ENCODE measurements at regions not wholly inside any gene's neighbourhood (a gene's known extent, or its start where the extent isn't known, plus 50 kb on each side); places are given as distances from the start of the nearest gene placed in this dataset.

GRCh38 chr6:82551831-82552230, 188.2 kb downstream of the TPBG start:
- Histone ChIP-seq H3K4me2 (ENCODE audit: control insufficient read depth, insufficient read depth) (no peak overlapping the region), H3K27me3 (replicated peaks in 1 of 2; ENCODE audit: control insufficient read depth in 2 of 2, insufficient read depth in 2 of 2, low read length in 1 of 2) (no peaks in the 10 kb centered on the region), H3K36me3 (ENCODE audit: control insufficient read depth in 2 of 2, insufficient read depth in 2 of 2, low read length in 1 of 2) (no peaks in the 10 kb centered on the region), H3K4me1 (ENCODE audit: control insufficient read depth, insufficient read depth, low read length) (no peaks in the 10 kb centered on the region), H3K79me2 (ENCODE audit: control insufficient read depth, insufficient read depth, low read length) (no peaks in the 10 kb centered on the region), H3K4me3 (no peak overlapping the region), H3K9me3 (replicated peaks; ENCODE audit: control insufficient read depth, insufficient read depth, low read length) (no peaks in the 10 kb centered on the region), H4K20me1 (ENCODE audit: control insufficient read depth, insufficient read depth) (no peaks in the 10 kb centered on the region), H2AFZ (ENCODE audit: control insufficient read depth, low read depth, low read length) (no peak overlapping the region), H3K27ac (ENCODE audit: control insufficient read depth, insufficient read depth) (no peak overlapping the region), H3K9ac (ENCODE audit: control insufficient read depth, insufficient read depth, low read length) (no peak overlapping the region)
- intact Hi-C loops (cut with micrococcal nuclease; ENCODE audit: unreplicated experiment) (no loop called here), in situ Hi-C loops (cut with MboI) (no loop called here)
- TF ChIP-seq SIN3A (IDR thresholded peaks at IDR 0.05; ENCODE audit: low read depth, low read length) (no peak), GATAD2B (conservative IDR thresholded peaks at IDR 0.05; ENCODE audit: low read depth) (no peak)
- FAIRE-seq (no peak), ATAC-seq (no peak), DNase-seq (ENCODE audit: low read depth, low spot score) (no peak)
- ChIA-PET RAD21 (ENCODE audit: unreplicated experiment) (no interaction called here), CTCF (no interaction called here), SMC1A (ENCODE audit: uncharacterized antibody, unreplicated experiment) (no interaction called here), POLR2A (no interaction called here)
- BruUV-seq (replicated peaks): no TSS peak
- 56% methylated on average over 6 of the region's 7 CpGs for WGBS (ENCODE audit: insufficient coverage, insufficient replicate concordance, low lambda C conversion rate, missing lambda C conversion rate)

- H3K4me3 ChIP-seq: no peak overlapping the region
- no peaks in the 10 kb centered on the region for H3K27me3 ChIP-seq (replicated peaks in 1 of 2; ENCODE audit: control insufficient read depth in 2 of 2, insufficient read depth in 2 of 2, low read length in 1 of 2)
- no peaks in the 10 kb centered on the region for H3K36me3 ChIP-seq (ENCODE audit: control insufficient read depth in 2 of 2, insufficient read depth in 2 of 2, low read length in 1 of 2)
- ChIA-PET RAD21 (ENCODE audit: unreplicated experiment) (no interaction called here), POLR2A (interaction anchor here (0.6 kb wide), 1 partner anchor 183 kb away, joined by 3 read pairs; no protein-coding TSS in a partner anchor), SMC1A (ENCODE audit: uncharacterized antibody, unreplicated experiment) (no interaction called here), CTCF (no interaction called here)
- no peak for ATAC-seq
- H2AFZ ChIP-seq (ENCODE audit: control insufficient read depth, low read depth, low read length): no peak overlapping the region
- in situ Hi-C loops (cut with MboI): no loop called here
- intact Hi-C loops (cut with micrococcal nuclease; ENCODE audit: unreplicated experiment): no loop called here
- BruUV-seq (replicated peaks): no TSS peak
- H3K9me3 ChIP-seq (replicated peaks; ENCODE audit: control insufficient read depth, insufficient read depth, low read length): no peaks in the 10 kb centered on the region
- no peaks in the 10 kb centered on the region for H4K20me1 ChIP-seq (ENCODE audit: control insufficient read depth, insufficient read depth)
- H3K4me1 ChIP-seq (ENCODE audit: control insufficient read depth, insufficient read depth, low read length): no peaks in the 10 kb centered on the region
- no peak overlapping the region for H3K27ac ChIP-seq (ENCODE audit: control insufficient read depth, insufficient read depth)
- no peak for DNase-seq (ENCODE audit: low read depth, low spot score)
- no peak overlapping the region for H3K4me2 ChIP-seq (ENCODE audit: control insufficient read depth, insufficient read depth)
- 2% methylated on average over 2 of the region's 2 CpGs for WGBS (ENCODE audit: insufficient coverage, insufficient replicate concordance, low lambda C conversion rate, missing lambda C conversion rate)
- no peaks in the 10 kb centered on the region for H3K79me2 ChIP-seq (ENCODE audit: control insufficient read depth, insufficient read depth, low read length)
- H3K9ac ChIP-seq (ENCODE audit: control insufficient read depth, insufficient read depth, low read length): no peak overlapping the region
- FAIRE-seq: no peak
- TF ChIP-seq ESRRA (IDR thresholded peaks at IDR 0.05; ENCODE audit: low read length): no peak
- TF ChIP-seq ZNF274 (IDR thresholded peaks at IDR 0.05; ENCODE audit: insufficient read depth, insufficient read length): no peak
- no peak for TF ChIP-seq MTA2 (IDR thresholded peaks at IDR 0.05; ENCODE audit: low read depth)
- no peak for TF ChIP-seq EP300 (IDR thresholded peaks at IDR 0.05; ENCODE audit: borderline replicate concordance in 1 of 2, control insufficient read depth in 1 of 2, low read depth in 2 of 2, low read length in 2 of 2)
- TF ChIP-seq TCF12 (IDR thresholded peaks at IDR 0.05; ENCODE audit: low read depth, low read length): no peak
- TF ChIP-seq, protein P1, sequence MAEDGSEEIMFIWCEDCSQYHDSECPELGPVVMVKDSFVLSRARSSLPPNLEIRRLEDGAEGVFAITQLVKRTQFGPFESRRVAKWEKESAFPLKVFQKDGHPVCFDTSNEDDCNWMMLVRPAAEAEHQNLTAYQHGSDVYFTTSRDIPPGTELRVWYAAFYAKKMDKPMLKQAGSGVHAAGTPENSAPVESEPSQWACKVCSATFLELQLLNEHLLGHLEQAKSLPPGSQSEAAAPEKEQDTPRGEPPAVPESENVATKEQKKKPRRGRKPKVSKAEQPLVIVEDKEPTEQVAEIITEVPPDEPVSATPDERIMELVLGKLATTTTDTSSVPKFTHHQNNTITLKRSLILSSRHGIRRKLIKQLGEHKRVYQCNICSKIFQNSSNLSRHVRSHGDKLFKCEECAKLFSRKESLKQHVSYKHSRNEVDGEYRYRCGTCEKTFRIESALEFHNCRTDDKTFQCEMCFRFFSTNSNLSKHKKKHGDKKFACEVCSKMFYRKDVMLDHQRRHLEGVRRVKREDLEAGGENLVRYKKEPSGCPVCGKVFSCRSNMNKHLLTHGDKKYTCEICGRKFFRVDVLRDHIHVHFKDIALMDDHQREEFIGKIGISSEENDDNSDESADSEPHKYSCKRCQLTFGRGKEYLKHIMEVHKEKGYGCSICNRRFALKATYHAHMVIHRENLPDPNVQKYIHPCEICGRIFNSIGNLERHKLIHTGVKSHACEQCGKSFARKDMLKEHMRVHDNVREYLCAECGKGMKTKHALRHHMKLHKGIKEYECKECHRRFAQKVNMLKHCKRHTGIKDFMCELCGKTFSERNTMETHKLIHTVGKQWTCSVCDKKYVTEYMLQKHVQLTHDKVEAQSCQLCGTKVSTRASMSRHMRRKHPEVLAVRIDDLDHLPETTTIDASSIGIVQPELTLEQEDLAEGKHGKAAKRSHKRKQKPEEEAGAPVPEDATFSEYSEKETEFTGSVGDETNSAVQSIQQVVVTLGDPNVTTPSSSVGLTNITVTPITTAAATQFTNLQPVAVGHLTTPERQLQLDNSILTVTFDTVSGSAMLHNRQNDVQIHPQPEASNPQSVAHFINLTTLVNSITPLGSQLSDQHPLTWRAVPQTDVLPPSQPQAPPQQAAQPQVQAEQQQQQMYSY (CRISPR knock-in tag; IDR thresholded peaks at IDR 0.05): no peak
- no peak for TF ChIP-seq RUNX3 (IDR thresholded peaks at IDR 0.05; ENCODE audit: low read length)
- TF ChIP-seq POLR2AphosphoS2 (IDR thresholded peaks at IDR 0.05; ENCODE audit: low read depth, low read length): no peak
- no peak for TF ChIP-seq CREB1 (IDR thresholded peaks at IDR 0.05; ENCODE audit: low read depth)
- no peak for TF ChIP-seq HSF1 (IDR thresholded peaks at IDR 0.05; ENCODE audit: low read depth, low read length)
- TF ChIP-seq IKZF2 (IDR thresholded peaks at IDR 0.05): no peak
- no peak for TF ChIP-seq TBL1XR1 (IDR thresholded peaks at IDR 0.05; ENCODE audit: low read depth, low read length)
These were observed 190.4 kb downstream of the TPBG start for GRCh38 chr6:82553863-82554531.
